ENCODE measurements at regions not wholly inside any gene's neighbourhood (a gene's known extent, or its start where the extent isn't known, plus 50 kb on each side); places are given as distances from the start of the nearest gene placed in this dataset.
"Not testable (repeated sequence)": the region's sequence is repeated elsewhere in the genome, so short reads cannot be mapped to it uniquely, and the experiment has no call there.

DNA sequence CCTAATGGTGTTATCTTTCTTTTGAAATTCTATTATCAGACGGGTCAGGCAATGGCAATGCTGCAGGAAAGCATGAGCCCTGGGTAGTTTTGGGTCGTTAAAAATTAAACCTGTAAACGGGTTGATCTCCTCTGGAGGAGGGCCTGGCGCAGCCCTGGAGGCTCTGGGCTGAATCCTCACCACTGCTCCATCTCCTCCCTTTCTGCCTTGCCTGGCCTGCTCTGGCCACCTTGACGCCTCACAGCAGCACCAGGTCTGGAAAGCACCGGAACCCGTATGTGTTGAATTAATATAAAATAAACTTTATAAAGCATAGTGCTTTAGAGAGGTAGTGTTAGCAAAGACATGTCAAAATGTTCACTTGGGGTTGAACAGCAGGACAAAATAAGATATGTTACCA is 316.1 kb downstream of the LNPK start:
- no peak overlapping the region for H3K27ac Mint-ChIP-seq
- H3K27me3 Mint-ChIP-seq = peaks cover 18% of the 10 kb centered on the region
- H3K36me3 Mint-ChIP-seq (ENCODE audit: low read depth) = no peaks in the 10 kb centered on the region
- no peak overlapping the region for H3K4me3 Mint-ChIP-seq
- ChIA-PET CTCF (no interaction called here), POLR2A (no interaction called here)
- no peaks in the 10 kb centered on the region for H3K9me3 Mint-ChIP-seq
- no peaks in the 10 kb centered on the region for H3K4me1 Mint-ChIP-seq
- DNase-seq = no peak

DNA sequence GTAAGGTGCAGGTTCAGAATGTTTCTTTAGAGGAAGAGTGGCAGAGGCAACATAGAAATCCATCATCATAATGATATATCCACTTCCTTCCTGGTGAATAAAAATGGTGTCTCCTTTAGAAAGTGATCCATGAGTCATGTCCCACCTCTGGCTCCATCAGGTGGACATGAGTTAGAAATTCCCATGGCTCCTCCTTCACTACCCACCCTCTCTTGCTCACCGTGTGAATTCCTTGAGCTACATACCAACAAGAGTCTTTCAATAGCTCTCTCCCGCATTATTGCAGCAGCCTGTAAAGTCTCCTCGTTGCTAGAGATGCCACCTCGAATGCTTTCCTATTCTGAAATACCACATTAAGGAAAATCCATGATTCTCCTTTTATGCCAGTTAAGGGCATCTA is 317.6 kb downstream of the LNPK start:
- no peaks in the 10 kb centered on the region for H3K9me3 Mint-ChIP-seq
- CTCF ChIA-PET = interaction anchor here (1.1 kb wide), 1 partner anchor 28 kb away, joined by 4 read pairs; no protein-coding TSS in a partner anchor
- no peaks in the 10 kb centered on the region for H3K4me1 Mint-ChIP-seq
- H3K27me3 Mint-ChIP-seq = peaks cover 15% of the 10 kb centered on the region
- no peaks in the 10 kb centered on the region for H3K36me3 Mint-ChIP-seq (ENCODE audit: low read depth)
- no peak overlapping the region for H3K27ac Mint-ChIP-seq
- no peak overlapping the region for H3K4me3 Mint-ChIP-seq
- DNase-seq = no peak
- POLR2A ChIA-PET = no interaction called here

DNA sequence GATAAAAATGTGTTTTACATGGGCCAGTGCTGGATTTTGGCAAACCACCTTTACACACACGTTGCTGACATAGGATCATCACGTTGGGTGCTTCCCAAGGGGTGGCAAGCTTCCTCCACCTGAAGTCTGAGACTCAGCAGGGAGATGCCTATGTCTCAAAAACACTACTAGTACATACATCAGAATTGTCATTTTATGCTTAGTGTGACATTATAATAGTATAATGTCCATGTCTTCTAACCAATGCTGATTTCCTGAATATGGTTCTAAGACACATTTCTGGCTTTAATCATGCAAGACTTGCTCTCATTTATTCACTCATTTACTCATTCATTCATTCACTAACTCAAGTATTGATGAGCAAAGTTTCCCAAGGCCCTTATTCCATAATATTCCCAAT is 322.3 kb downstream of the LNPK start:
- H3K27me3 Mint-ChIP-seq = peaks cover 2% of the 10 kb centered on the region
- no peaks in the 10 kb centered on the region for H3K9me3 Mint-ChIP-seq
- no peak for DNase-seq
- ChIA-PET CTCF (no interaction called here), POLR2A (no interaction called here)
- no peaks in the 10 kb centered on the region for H3K36me3 Mint-ChIP-seq (ENCODE audit: low read depth)
- H3K27ac Mint-ChIP-seq = no peak overlapping the region
- H3K4me3 Mint-ChIP-seq = no peak overlapping the region
- H3K4me1 Mint-ChIP-seq = no peaks in the 10 kb centered on the region

DNA sequence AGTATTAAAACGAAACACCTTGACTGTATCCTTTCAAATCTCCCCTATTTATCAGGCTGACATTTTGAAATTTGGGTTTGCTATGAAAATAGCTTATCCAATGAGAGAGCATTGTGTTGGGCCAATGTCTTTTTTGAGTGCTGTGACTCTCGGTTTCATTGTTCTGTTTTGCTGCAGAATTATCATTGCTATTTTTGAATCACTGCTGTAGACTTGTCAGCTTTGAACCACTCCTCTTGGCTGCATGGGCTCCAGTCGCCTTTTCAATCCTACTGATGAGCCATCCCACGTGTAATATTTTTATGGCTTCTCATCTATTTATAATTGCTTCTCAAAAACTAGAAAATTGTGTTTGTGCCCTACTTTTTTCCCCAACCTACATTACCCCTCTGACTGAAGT is 322.8 kb downstream of the LNPK start:
- Mint-ChIP-seq H3K9me3 (no peaks in the 10 kb centered on the region), H3K4me3 (no peak overlapping the region), H3K4me1 (no peaks in the 10 kb centered on the region), H3K27ac (no peak overlapping the region), H3K27me3 (peaks cover 2% of the 10 kb centered on the region), H3K36me3 (ENCODE audit: low read depth) (no peaks in the 10 kb centered on the region)
- no peak for DNase-seq
- ChIA-PET POLR2A (no interaction called here), CTCF (interaction anchor here (0.7 to 1.1 kb wide), 2 partner anchors 11 to 157 kb away, joined by 3 read pairs; no protein-coding TSS in a partner anchor)

DNA sequence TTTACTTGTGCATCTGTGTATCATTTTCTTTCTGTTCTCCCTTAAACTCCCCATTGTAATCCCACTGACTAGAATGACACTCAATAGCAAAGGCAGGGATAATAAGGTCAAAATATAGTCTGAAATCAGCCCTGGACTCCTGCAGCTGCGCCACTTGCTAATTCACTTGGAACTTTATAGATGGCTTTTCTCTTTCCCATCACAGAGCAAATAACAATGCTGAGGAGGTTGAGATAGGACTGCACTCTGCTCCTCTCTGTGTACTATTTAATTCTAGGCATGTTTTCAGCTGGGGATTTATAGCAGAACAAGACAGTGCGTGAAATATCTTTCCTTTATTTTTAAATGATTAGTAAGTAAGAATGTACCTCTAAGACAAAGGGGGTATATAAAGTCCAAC is 324.2 kb downstream of the LNPK start:
- DNase-seq = no peak
- Mint-ChIP-seq H3K27me3 (peaks cover 2% of the 10 kb centered on the region), H3K4me3 (no peak overlapping the region), H3K4me1 (no peaks in the 10 kb centered on the region), H3K9me3 (no peaks in the 10 kb centered on the region), H3K36me3 (ENCODE audit: low read depth) (no peaks in the 10 kb centered on the region), H3K27ac (no peak overlapping the region)
- ChIA-PET CTCF (no interaction called here), POLR2A (no interaction called here)

DNA sequence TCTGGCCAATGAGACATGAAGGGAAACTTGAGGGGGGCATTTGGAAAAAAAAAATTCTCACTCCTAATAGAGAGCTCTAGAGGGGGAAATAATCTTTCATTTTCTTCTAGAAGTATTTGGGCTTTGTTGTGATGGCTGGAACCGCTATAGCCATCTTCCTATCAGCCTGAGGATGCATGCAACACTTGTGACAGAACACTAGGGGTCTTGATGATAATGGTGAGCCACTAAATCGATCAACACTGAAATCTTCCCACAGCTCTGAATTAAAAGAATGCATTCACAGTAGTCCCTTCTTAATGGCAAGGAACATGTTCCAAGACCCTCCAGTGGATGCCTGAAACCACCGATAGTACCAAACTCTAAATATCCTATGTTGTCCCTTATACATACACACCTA is 325.3 kb downstream of the LNPK start:
- POLR2A ChIA-PET = no interaction called here
- H3K27me3 Mint-ChIP-seq = peaks cover 2% of the 10 kb centered on the region
- H3K4me3 Mint-ChIP-seq = no peak overlapping the region
- no peaks in the 10 kb centered on the region for H3K9me3 Mint-ChIP-seq
- CTCF ChIA-PET = no interaction called here
- H3K27ac Mint-ChIP-seq = no peak overlapping the region
- H3K4me1 Mint-ChIP-seq = no peaks in the 10 kb centered on the region
- no peak for DNase-seq
- no peaks in the 10 kb centered on the region for H3K36me3 Mint-ChIP-seq (ENCODE audit: low read depth)

DNA sequence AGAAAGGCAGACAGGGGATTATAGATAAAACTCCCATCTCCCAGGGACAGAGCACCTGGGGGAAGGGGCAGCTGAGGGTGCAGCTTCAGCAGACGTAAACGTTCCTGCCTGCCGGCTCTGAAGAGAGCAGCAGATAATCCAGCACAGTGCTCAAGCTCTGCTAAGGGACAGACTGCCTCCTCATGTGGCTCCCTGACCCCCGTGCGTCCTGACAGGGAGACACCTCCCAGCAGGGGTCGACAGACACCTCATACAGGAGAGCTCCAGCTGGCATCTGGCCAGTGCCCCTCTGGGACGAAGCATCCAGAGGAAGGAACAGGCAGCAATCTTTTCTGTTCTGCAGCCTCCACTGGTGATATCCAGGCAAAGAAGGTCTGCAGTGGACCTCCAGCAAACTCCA is 333.3 kb downstream of the LNPK start:
- H3K36me3 Mint-ChIP-seq (ENCODE audit: low read depth); POLR2A ChIA-PET; H3K9me3 Mint-ChIP-seq; H3K4me3 Mint-ChIP-seq; H3K27ac Mint-ChIP-seq; H3K27me3 Mint-ChIP-seq; H3K4me1 Mint-ChIP-seq; CTCF ChIA-PET; DNase-seq: not testable (repeated sequence)

DNA sequence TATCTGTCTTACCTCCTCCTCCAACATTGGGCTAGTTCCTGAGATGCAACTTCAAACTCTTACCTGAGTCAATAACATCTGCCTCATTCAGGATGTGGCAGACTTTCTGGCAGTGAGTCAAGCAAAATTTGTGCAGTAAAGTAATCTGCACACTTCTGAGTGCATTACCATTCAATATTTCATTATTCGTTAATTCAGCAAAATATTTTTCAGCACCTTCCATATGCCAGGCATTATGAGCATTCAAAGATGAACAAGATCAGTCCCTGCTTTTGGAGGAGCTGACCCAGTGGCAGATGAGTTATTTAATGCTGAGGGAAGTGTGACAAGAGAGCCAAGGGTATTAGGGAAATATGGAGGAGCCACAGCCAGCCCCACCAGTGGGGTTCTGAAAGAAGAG is 339.7 kb downstream of the LNPK start:
- H3K4me3 Mint-ChIP-seq = no peak overlapping the region
- H3K4me1 Mint-ChIP-seq = no peaks in the 10 kb centered on the region
- DNase-seq = no peak
- ChIA-PET POLR2A (no interaction called here), CTCF (no interaction called here)
- no peaks in the 10 kb centered on the region for H3K36me3 Mint-ChIP-seq (ENCODE audit: low read depth)
- H3K27ac Mint-ChIP-seq = no peak overlapping the region
- peaks cover 11% of the 10 kb centered on the region for H3K27me3 Mint-ChIP-seq
- no peaks in the 10 kb centered on the region for H3K9me3 Mint-ChIP-seq

DNA sequence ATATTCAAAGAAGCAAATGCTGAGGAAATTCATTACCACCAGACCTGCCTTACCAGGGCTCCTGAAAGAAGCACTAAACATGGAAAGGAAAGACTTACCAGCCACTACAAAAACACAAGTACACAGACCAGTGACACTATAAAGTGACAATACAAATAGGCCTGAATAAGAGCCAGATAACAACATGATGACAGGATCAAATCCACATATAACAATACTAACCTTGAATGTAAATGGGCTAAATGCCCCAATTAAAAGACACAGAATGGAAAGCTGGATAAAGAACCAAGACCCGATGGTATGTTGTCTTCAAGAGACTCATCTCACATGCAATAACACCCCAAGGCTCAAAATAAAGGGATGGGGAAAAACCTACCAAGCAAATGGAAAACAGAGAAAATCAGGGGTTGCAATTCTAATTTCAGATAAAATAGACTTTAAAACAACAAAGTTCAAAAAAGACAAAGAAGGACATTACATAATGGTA is 353.4 kb downstream of the LNPK start:
- Mint-ChIP-seq H3K27ac (no peak overlapping the region), H3K4me3 (no peak overlapping the region), H3K4me1 (no peaks in the 10 kb centered on the region), H3K27me3 (no peaks in the 10 kb centered on the region), H3K9me3 (no peaks in the 10 kb centered on the region), H3K36me3 (ENCODE audit: low read depth) (no peaks in the 10 kb centered on the region)
- ChIA-PET CTCF (no interaction called here), POLR2A (no interaction called here)
- DNase-seq = no peak

DNA sequence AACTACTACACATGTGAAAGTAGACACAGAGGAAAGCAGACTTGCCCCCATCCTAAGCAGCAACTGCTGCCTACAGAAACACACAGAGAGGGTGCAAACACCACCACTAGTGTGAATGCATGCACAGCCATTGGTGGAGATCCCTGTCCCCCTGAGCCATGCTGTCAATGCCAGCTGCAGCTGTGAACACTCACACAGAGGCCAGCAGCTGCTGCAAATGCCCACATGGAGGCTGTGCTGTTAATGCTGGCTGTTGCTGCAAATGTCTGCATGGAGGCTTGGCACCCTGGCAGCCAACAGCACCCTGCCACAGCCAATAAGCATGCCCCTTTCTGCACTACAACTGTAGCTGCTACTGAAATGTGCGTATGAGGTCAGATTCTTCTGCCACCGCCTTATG is 355.0 kb downstream of the LNPK start:
- Mint-ChIP-seq H3K4me1 (no peaks in the 10 kb centered on the region), H3K9me3 (no peaks in the 10 kb centered on the region), H3K4me3 (no peak overlapping the region), H3K36me3 (ENCODE audit: low read depth) (no peaks in the 10 kb centered on the region), H3K27ac (no peak overlapping the region), H3K27me3 (no peaks in the 10 kb centered on the region)
- DNase-seq = no peak
- ChIA-PET POLR2A (no interaction called here), CTCF (no interaction called here)

DNA sequence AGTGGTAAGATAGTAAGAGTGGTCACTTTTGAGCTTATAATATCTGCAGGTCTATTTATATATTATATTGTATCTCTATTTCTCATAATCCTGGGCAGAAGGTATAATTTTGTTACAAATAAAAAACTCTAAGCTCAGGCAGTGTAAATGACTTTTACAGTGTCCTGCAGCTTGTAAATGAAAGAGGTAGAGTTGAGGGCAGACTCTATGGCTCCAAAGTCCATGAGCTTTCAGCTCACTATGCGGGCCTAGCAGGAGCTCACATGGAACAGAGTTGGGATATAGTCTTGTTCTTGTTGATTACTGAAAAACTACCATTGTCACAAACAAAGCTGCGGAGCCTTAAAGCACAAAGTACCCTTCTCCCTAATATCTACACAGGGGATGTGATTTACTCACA is 361.4 kb downstream of the LNPK start:
- ChIA-PET CTCF (no interaction called here), POLR2A (no interaction called here)
- H3K4me3 Mint-ChIP-seq = no peak overlapping the region
- H3K27me3 Mint-ChIP-seq = no peaks in the 10 kb centered on the region
- H3K36me3 Mint-ChIP-seq (ENCODE audit: low read depth) = no peaks in the 10 kb centered on the region
- H3K27ac Mint-ChIP-seq = no peak overlapping the region
- H3K4me1 Mint-ChIP-seq = no peaks in the 10 kb centered on the region
- DNase-seq = no peak
- H3K9me3 Mint-ChIP-seq = no peaks in the 10 kb centered on the region

DNA sequence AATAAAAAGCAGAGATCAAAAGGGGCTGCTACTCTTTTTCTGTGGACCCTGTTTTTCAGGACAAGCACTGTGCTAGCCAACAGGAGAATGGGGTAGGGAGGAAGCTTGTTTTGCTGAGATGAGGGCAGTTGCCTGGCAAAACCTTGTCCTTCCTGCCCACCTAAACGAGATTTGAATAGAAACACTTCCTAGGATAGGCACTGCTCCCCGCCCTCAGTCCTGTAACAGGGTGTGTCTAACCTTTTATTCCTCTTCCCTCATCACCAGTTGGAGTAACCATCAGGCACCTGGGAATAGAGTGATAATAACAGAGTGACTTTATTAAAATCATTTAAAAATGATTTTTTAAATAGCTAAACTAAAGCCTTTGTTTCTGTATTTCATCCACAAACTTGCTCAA is 368.8 kb downstream of the LNPK start:
- H3K27ac Mint-ChIP-seq = no peak overlapping the region
- no peak for DNase-seq
- CTCF ChIA-PET = no interaction called here
- no peaks in the 10 kb centered on the region for H3K9me3 Mint-ChIP-seq
- H3K36me3 Mint-ChIP-seq (ENCODE audit: low read depth) = no peaks in the 10 kb centered on the region
- POLR2A ChIA-PET = no interaction called here
- no peaks in the 10 kb centered on the region for H3K4me1 Mint-ChIP-seq
- H3K4me3 Mint-ChIP-seq = no peak overlapping the region
- peaks cover 1% of the 10 kb centered on the region for H3K27me3 Mint-ChIP-seq

DNA sequence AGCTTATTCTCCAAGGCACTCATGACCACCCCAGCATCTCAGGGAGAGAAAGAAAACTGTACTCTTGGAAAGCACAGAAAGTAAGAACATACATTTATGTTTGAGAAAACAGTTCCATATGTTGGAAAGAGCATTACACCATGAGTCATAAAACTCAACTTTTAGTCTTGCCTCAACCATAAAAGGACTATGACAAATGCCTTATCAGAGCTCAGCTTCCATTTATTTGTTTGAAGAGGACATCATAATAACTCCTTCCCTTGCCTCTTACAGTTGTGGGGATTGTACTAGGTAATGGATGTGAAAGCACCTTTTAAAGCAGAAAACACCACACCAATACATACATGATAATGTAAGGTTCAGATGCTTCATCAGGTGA is 370.8 kb downstream of the LNPK start:
- peaks cover 4% of the 10 kb centered on the region for H3K27me3 Mint-ChIP-seq
- POLR2A ChIA-PET = no interaction called here

DNA sequence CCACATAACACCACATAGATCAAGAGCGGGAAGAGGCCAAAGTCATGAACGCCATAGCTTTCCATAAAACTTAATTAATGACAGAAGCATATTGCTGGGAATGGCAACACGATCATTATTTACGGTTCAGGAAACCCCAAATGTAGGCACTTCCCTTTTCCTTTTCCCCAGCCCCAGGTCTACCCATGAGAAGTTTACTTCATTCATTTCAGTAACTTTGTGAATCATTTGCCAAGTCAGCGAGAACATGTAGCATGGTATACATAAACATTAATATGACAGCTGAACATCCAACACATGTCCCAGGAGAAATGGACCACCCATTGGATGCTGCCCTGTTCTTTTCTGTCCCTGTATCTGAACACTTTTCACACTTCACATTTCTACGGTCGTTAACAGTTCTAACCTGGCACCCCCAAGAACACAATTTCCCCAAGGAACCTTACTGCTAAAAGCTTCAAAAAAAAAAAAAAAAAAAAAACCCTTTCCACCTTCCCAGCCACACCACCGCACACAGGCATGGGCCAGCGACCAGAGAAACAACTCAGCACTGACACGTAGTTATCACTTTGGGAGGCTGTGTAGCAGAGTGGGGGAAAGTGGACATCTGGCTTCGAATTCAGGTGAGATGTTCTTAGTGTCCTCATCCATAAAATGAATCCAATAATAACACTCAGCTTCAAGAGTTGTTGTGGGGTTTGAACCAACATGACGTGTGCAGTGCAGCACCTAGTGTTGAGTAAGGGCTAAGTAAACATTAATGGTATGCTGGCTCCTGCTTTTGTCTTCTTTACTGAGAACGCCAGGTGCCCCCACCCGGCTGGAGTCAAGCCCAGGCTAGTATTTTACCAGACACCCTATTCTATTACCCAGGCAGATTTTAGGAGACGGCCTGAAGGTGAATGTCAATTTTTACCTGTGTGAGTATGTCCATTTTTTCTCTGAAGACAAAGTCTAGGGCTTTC is 371.5 kb downstream of the LNPK start:
- Mint-ChIP-seq H3K27me3 (peaks cover 5% of the 10 kb centered on the region), H3K27ac (no peak overlapping the region), H3K36me3 (ENCODE audit: low read depth) (no peaks in the 10 kb centered on the region), H3K4me3 (no peak overlapping the region), H3K4me1 (no peaks in the 10 kb centered on the region), H3K9me3 (no peaks in the 10 kb centered on the region)
- DNase-seq = no peak
- CTCF ChIA-PET = no interaction called here
- POLR2A ChIA-PET = no interaction called here

More for the DNA sequence above, 370.8 kb downstream of the LNPK start:
- Mint-ChIP-seq H3K36me3 (ENCODE audit: low read depth) (no peaks in the 10 kb centered on the region), H3K9me3 (no peaks in the 10 kb centered on the region), H3K4me3 (no peak overlapping the region), H3K4me1 (no peaks in the 10 kb centered on the region), H3K27ac (no peak overlapping the region)
- CTCF ChIA-PET = no interaction called here
- DNase-seq = no peak

Measured in activated CD4-positive, alpha-beta T cell treated with anti-CD3 and anti-CD28 coated beads, Interleukin-2, amount 10 ng/mL, durations not matched to agents 7 days and 5 days (primary cell).